Ascending aorta (tissue), 2 donors: ENCODE measurements at regions not wholly inside any gene's neighbourhood (a gene's known extent, or its start where the extent isn't known, plus 50 kb on each side); places are given as distances from the start of the nearest gene placed in this dataset.

ENCODE experiments used
- DNase-seq, 2 donors: peaks; one replicate each; pipeline ENCODE4 v3.0.0-alpha.2; 2019; ENCODE audit warnings: low spot score in 2 of 2
- H3K27ac ChIP-seq, 2 donors: fragments of 200-600 bp; sonication (generic); one replicate each; pipeline ENCODE4 v1.5.1; 2016 to 2017; ENCODE audit warnings: mild to moderate bottlenecking in 1 of 2
- H3K27me3 ChIP-seq: fragments of 200-600 bp; sonication (generic); one replicate; pipeline ENCODE4 v1.5.1; 2017
- H3K36me3 ChIP-seq, 2 donors: fragments of 200-600 bp; sonication (generic); one replicate each; pipeline ENCODE4 v1.5.1; 2016
- H3K4me1 ChIP-seq, 2 donors: fragments of 200-600 bp; sonication (generic); one replicate each; pipeline ENCODE4 v1.5.1; 2016 to 2017; ENCODE audit warnings: mild to moderate bottlenecking in 1 of 2
- H3K4me3 ChIP-seq, 2 donors: fragments of 200-600 bp; sonication (generic); one replicate each; pipeline ENCODE4 v1.5.1; 2016 to 2017; ENCODE audit warnings: mild to moderate bottlenecking in 1 of 2
- H3K9me3 ChIP-seq, 2 donors: fragments of 200-600 bp; sonication (generic); one replicate each; pipeline ENCODE4 v1.5.1; 2016
- CTCF ChIP-seq, 3 experiments: fragments of 200-600 bp in 2 of 3; fragments of 450-650 bp in 1 of 3; sonication (generic) in 2 of 3; IDR thresholded peaks; one replicate each; pipeline ENCODE4 v1.5.1; 2016 to 2019; ENCODE audit warnings: antibody characterized with exemption in 3 of 3, mild to moderate bottlenecking in 1 of 3, moderate library complexity in 1 of 3
- intact Hi-C: fragments of 100-400 bp; cut with DNase I; formaldehyde crosslinking; loops from one replicate; pipeline ENCODE4 v1.15.1; 2023

DNA sequence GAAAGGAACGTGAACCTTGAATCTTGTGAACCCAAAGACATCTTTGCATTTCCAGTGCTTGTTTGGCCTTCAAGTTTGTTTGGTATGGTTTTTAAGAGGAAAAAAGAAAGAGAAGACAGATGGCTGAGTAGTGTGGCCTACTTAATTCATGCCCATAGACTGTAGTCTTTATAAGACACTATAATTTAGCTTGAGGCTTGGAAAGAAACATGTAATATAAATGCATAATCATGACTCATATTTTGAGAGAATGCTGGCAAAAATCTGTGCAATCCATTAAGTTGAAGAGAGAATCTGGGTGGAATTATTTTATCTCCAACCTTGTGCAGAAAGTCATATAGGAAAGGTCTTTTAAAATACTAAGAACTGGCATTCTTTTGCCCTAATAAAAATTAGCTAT is 179.3 kb downstream of the SIPA1L2 start:
- H3K27me3 ChIP-seq: no peaks in the 10 kb centered on the region
- no peak overlapping the region for H3K27ac ChIP-seq
- DNase-seq: no peak
- H3K4me3 ChIP-seq: no peak overlapping the region
- H3K9me3 ChIP-seq: no peaks in the 10 kb centered on the region
- intact Hi-C loops: no loop called here
- H3K4me1 ChIP-seq: no peaks in the 10 kb centered on the region
- H3K36me3 ChIP-seq: no peaks in the 10 kb centered on the region
- TF ChIP-seq CTCF (IDR thresholded peaks at IDR 0.05): no peak

GRCh38 chr1:232447125-232447524 is 182.8 kb downstream of the SIPA1L2 start:
- Histone ChIP-seq H3K4me3 (no peak overlapping the region), H3K27me3 (no peaks in the 10 kb centered on the region), H3K9me3 (no peaks in the 10 kb centered on the region), H3K27ac (no peak overlapping the region), H3K4me1 (no peaks in the 10 kb centered on the region), H3K36me3 (no peaks in the 10 kb centered on the region)
- intact Hi-C loops: no loop called here
- DNase-seq: no peak
- no peak for TF ChIP-seq CTCF (IDR thresholded peaks at IDR 0.05)

GRCh38 chr1:232445361-232446106 is 184.4 kb downstream of the SIPA1L2 start:
- H3K27me3 ChIP-seq: no peaks in the 10 kb centered on the region
- H3K27ac ChIP-seq: no peak overlapping the region
- DNase-seq: no peak
- H3K9me3 ChIP-seq: no peaks in the 10 kb centered on the region
- intact Hi-C loops: no loop called here
- H3K4me1 ChIP-seq: no peaks in the 10 kb centered on the region
- TF ChIP-seq CTCF (IDR thresholded peaks at IDR 0.05): no peak
- H3K4me3 ChIP-seq: no peak overlapping the region
- peaks cover 0 to 5% of the 10 kb centered on the region in 2 donors for H3K36me3 ChIP-seq

DNA sequence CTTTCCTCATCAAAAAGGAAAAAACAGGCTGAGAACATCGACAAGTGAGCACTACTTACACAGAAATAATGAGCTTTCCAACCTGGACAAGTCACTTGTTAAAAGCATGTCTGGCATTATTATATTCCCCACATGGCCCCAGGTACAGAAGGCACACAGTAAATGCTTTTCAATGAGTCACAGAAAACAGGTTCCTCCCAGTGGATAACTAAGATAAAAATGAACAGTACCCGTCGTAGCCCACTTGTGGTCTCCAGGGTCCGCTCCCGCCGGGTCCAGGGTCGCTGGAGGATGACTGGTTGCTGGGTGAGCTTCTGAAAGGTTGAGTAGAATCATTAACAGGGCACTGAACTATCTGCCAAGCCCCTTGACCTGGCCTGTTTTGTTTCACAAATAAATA is 186.6 kb downstream of the SIPA1L2 start:
- Histone ChIP-seq H3K4me3 (no peak overlapping the region), H3K27me3 (no peaks in the 10 kb centered on the region), H3K36me3 (peaks cover 2 to 16% of the 10 kb centered on the region in 2 donors), H3K27ac (no peak overlapping the region), H3K4me1 (no peaks in the 10 kb centered on the region), H3K9me3 (no peaks in the 10 kb centered on the region)
- TF ChIP-seq CTCF (IDR thresholded peaks at IDR 0.05): no peak
- intact Hi-C loops: no loop called here
- DNase-seq: no peak

DNA sequence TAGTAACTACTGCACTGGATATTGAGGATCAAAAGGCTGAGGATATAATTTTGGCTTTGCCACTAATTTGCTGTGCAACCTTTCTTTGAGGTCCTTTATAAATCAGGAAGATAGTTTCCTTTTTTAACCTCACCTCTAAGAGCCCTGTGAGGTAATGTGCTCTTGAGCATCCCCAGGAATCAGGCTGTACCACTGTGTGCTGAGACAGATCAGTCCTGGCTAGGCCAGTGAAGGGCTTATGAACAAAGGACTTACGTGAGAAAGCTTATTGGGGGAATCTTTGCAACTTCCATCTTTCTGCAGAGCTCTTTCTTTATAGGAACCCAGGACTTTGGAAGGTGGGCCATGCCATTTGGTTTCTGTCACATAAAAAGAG is 188.9 kb downstream of the SIPA1L2 start:
- H3K9me3 ChIP-seq: no peaks in the 10 kb centered on the region
- no peak overlapping the region for H3K4me3 ChIP-seq
- no peaks in the 10 kb centered on the region for H3K27me3 ChIP-seq
- no peak for DNase-seq
- H3K36me3 ChIP-seq: peaks cover 2 to 20% of the 10 kb centered on the region in 2 donors
- H3K4me1 ChIP-seq: no peaks in the 10 kb centered on the region
- no peak overlapping the region for H3K27ac ChIP-seq
- intact Hi-C loops: no loop called here
- no peak for TF ChIP-seq CTCF (IDR thresholded peaks at IDR 0.05)
